ENCODE measurements at regions not wholly inside any gene's neighbourhood (a gene's known extent, or its start where the extent isn't known, plus 50 kb on each side); places are given as distances from the start of the nearest gene placed in this dataset.

DNA sequence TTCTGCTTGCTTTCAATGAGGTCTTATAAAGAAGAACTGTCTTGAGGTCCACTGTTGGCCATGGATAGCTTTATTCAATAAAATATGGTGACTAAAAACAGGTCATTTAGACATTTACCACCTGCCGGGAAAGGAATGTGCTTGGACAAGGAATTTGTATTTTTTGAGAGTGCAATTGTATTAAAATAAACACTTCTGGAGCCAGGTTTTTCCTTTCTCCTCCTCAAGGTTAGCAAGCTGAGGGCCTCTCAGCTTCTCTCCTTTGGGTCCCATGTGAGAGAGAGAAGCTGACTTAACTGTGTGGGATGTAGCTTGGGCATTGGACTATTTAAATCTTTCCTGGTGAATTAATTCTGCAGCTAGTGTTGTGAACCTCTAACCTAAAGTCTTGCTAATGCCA is 321.0 kb downstream of the MEIS1 start:
- H4K91ac ChIP-seq (ENCODE audit: insufficient read length, low read depth, low read length), result no peak overlapping the region
- H3K14ac ChIP-seq (ENCODE audit: insufficient read depth, low read length), result no peak overlapping the region
- H3K18ac ChIP-seq (ENCODE audit: insufficient read length, low read depth, low read length), result no peak overlapping the region
- no peak overlapping the region for H3K27ac ChIP-seq (ENCODE audit: insufficient read length, low read depth, low read length)
- no peak overlapping the region for H2BK12ac ChIP-seq (ENCODE audit: insufficient read length, low read depth, low read length)
- peaks cover 0 to 9% (median 2%) of the 10 kb centered on the region in 3 experiments; a peak in 3 of 7 replicates for H3K36me3 Mint-ChIP-seq (ENCODE audit: insufficient read depth in 1 of 3, low read depth in 3 of 3)
- peak overlapping the region in 1 of 3 experiments; percentile 36; a peak in 2 of 7 replicates for H3K27ac Mint-ChIP-seq
- no peaks in the 10 kb centered on the region for H3K79me1 ChIP-seq (ENCODE audit: insufficient read depth, low read depth, low read length, poor library complexity, severe bottlenecking)
- no peak overlapping the region for H3K56ac ChIP-seq (ENCODE audit: insufficient read length, low read depth, low read length)
- H4K8ac ChIP-seq (replicated peaks; ENCODE audit: insufficient read length, low read depth, low read length), result no peak overlapping the region
- H3K79me2 ChIP-seq (ENCODE audit: insufficient read depth, low read length), result no peaks in the 10 kb centered on the region
- no peak overlapping the region for H2BK5ac ChIP-seq (ENCODE audit: insufficient read length, low read length)
- no peak overlapping the region for H3K4ac ChIP-seq (ENCODE audit: low read depth, low read length)
- H2AFZ ChIP-seq (ENCODE audit: low read length), result no peak overlapping the region
- H3K27me3 Mint-ChIP-seq (ENCODE audit: low read depth), result no peaks in the 10 kb centered on the region
- no peaks in the 10 kb centered on the region for H4K20me1 ChIP-seq (ENCODE audit: control insufficient read depth, insufficient read depth, insufficient read length)
- no peak overlapping the region for H3K4me3 Mint-ChIP-seq
- no peak for DNase-seq
- no CpG with 5 or more reads among the region's 1 CpG for WGBS (ENCODE audit: extremely low coverage, insufficient read length, low lambda C conversion rate)
- no peaks in the 10 kb centered on the region for H3K27me3 ChIP-seq (ENCODE audit: insufficient read depth, low read length)
- peaks cover 8 to 11% of the 10 kb centered on the region in 2 experiments; a peak in 4 of 5 replicates for H3K9me3 Mint-ChIP-seq
- H3K9ac ChIP-seq (ENCODE audit: extremely low read depth, insufficient read length, low read length), result no peak overlapping the region
- no peak overlapping the region for H3K23ac ChIP-seq (ENCODE audit: insufficient read length, low read depth, low read length)
- no peak overlapping the region for H2AK5ac ChIP-seq (ENCODE audit: insufficient read length, low read length)
- H3K4me1 ChIP-seq (ENCODE audit: insufficient read depth, low read length), result no peaks in the 10 kb centered on the region
- no peak overlapping the region for H4K5ac ChIP-seq (ENCODE audit: insufficient read length, low read depth, low read length)
- H3K9me3 ChIP-seq (ENCODE audit: control insufficient read depth, low read depth, low read length), result no peaks in the 10 kb centered on the region
- no peak overlapping the region for H3K4me2 ChIP-seq (ENCODE audit: insufficient read depth, insufficient read length, low read length)
- H3K4me1 Mint-ChIP-seq, result peaks cover 13 to 15% of the 10 kb centered on the region in 2 experiments
- TF ChIP-seq, protein P1, sequence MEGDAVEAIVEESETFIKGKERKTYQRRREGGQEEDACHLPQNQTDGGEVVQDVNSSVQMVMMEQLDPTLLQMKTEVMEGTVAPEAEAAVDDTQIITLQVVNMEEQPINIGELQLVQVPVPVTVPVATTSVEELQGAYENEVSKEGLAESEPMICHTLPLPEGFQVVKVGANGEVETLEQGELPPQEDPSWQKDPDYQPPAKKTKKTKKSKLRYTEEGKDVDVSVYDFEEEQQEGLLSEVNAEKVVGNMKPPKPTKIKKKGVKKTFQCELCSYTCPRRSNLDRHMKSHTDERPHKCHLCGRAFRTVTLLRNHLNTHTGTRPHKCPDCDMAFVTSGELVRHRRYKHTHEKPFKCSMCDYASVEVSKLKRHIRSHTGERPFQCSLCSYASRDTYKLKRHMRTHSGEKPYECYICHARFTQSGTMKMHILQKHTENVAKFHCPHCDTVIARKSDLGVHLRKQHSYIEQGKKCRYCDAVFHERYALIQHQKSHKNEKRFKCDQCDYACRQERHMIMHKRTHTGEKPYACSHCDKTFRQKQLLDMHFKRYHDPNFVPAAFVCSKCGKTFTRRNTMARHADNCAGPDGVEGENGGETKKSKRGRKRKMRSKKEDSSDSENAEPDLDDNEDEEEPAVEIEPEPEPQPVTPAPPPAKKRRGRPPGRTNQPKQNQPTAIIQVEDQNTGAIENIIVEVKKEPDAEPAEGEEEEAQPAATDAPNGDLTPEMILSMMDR (conservative IDR thresholded peaks at IDR 0.05), result no peak
- H3T11ph ChIP-seq (ENCODE audit: low read length), result no peak overlapping the region
- H2BK15ac ChIP-seq (ENCODE audit: low read depth, low read length), result no peak overlapping the region
- H3K23me2 ChIP-seq (ENCODE audit: insufficient read length, low read depth, low read length, poor library complexity, severe bottlenecking), result no peaks in the 10 kb centered on the region
- H2BK120ac ChIP-seq (ENCODE audit: low read depth, low read length, poor library complexity, severe bottlenecking), result no peak overlapping the region
- H2BK20ac ChIP-seq (ENCODE audit: low read depth, low read length, poor library complexity, severe bottlenecking), result no peak overlapping the region

All from H9 (cell line).